ENCODE measurements at regions not wholly inside any gene's neighbourhood (a gene's known extent, or its start where the extent isn't known, plus 50 kb on each side); places are given as distances from the start of the nearest gene placed in this dataset.
"Not testable (repeated sequence)": the region's sequence is repeated elsewhere in the genome, so short reads cannot be mapped to it uniquely, and the experiment has no call there.

- no peak for TF ChIP-seq CTCF (IDR thresholded peaks at IDR 0.05; ENCODE audit: unreplicated experiment in 3 of 3)
- no peak overlapping the region for H3K4me3 Mint-ChIP-seq
- no peaks in the 10 kb centered on the region for H3K36me3 Mint-ChIP-seq (ENCODE audit: low read depth)
- H3K27me3 Mint-ChIP-seq (ENCODE audit: low read depth) = no peaks in the 10 kb centered on the region
- no peaks in the 10 kb centered on the region for H3K4me1 Mint-ChIP-seq
- no peaks in the 10 kb centered on the region for H3K9me3 Mint-ChIP-seq
- no peak overlapping the region for H3K27ac Mint-ChIP-seq
These were observed 510.6 kb downstream of the RERGL start for GRCh38 chr12:17579205-17580026.

GRCh38 chr12:17577405-17577804 is 512.6 kb downstream of the RERGL start:
- no peaks in the 10 kb centered on the region for H3K27me3 Mint-ChIP-seq (ENCODE audit: low read depth)
- no peaks in the 10 kb centered on the region for H3K9me3 Mint-ChIP-seq
- H3K27ac Mint-ChIP-seq = no peak overlapping the region
- no peaks in the 10 kb centered on the region for H3K4me1 Mint-ChIP-seq
- H3K36me3 Mint-ChIP-seq (ENCODE audit: low read depth) = no peaks in the 10 kb centered on the region
- no peak overlapping the region for H3K4me3 Mint-ChIP-seq
- TF ChIP-seq CTCF (IDR thresholded peaks at IDR 0.05; ENCODE audit: unreplicated experiment in 3 of 3) = no peak

GRCh38 chr12:17572250-17572649 is 517.7 kb downstream of the RERGL start:
- Mint-ChIP-seq H3K36me3 (ENCODE audit: low read depth) (no peaks in the 10 kb centered on the region), H3K9me3 (no peaks in the 10 kb centered on the region), H3K4me1 (no peaks in the 10 kb centered on the region), H3K27ac (no peak overlapping the region), H3K27me3 (ENCODE audit: low read depth) (no peaks in the 10 kb centered on the region), H3K4me3 (no peak overlapping the region)
- TF ChIP-seq CTCF (IDR thresholded peaks at IDR 0.05; ENCODE audit: unreplicated experiment in 3 of 3) = no peak

- Mint-ChIP-seq H3K9me3 (no peaks in the 10 kb centered on the region), H3K27me3 (ENCODE audit: low read depth) (no peaks in the 10 kb centered on the region), H3K36me3 (ENCODE audit: low read depth) (no peaks in the 10 kb centered on the region), H3K4me1 (no peaks in the 10 kb centered on the region), H3K27ac (no peak overlapping the region), H3K4me3 (no peak overlapping the region)
- no peak for TF ChIP-seq CTCF (IDR thresholded peaks at IDR 0.05; ENCODE audit: unreplicated experiment in 3 of 3)
These were observed 518.9 kb downstream of the RERGL start for GRCh38 chr12:17571047-17571446.

GRCh38 chr12:17564630-17565029 is 525.4 kb downstream of the RERGL start:
- not testable (repeated sequence) for H3K27ac Mint-ChIP-seq; H3K4me1 Mint-ChIP-seq; H3K27me3 Mint-ChIP-seq (ENCODE audit: low read depth); H3K4me3 Mint-ChIP-seq; H3K36me3 Mint-ChIP-seq (ENCODE audit: low read depth)
- peaks cover 13% of the 10 kb centered on the region for H3K9me3 Mint-ChIP-seq

- Mint-ChIP-seq H3K27me3 (ENCODE audit: low read depth) (no peaks in the 10 kb centered on the region), H3K9me3 (peaks cover 12% of the 10 kb centered on the region), H3K36me3 (ENCODE audit: low read depth) (no peaks in the 10 kb centered on the region), H3K4me3 (no peak overlapping the region), H3K4me1 (no peaks in the 10 kb centered on the region), H3K27ac (no peak overlapping the region)
- no peak for TF ChIP-seq CTCF (IDR thresholded peaks at IDR 0.05; ENCODE audit: unreplicated experiment in 3 of 3)
These were observed 540.0 kb downstream of the RERGL start for GRCh38 chr12:17550011-17550410.

Measured in nephron (organoid).